ENCODE measurements at regions not wholly inside any gene's neighbourhood (a gene's known extent, or its start where the extent isn't known, plus 50 kb on each side); places are given as distances from the start of the nearest gene placed in this dataset.

- TF ChIP-seq CTCF (IDR thresholded peaks at IDR 0.05; ENCODE audit: low read depth, low read length, missing input control) = no peak
- TF ChIP-seq GABPA (IDR thresholded peaks at IDR 0.05 in 1 of 2, conservative IDR thresholded peaks at IDR 0.05 in 1 of 2) = no peak
Observed at GRCh38 chr18:1573732-1574131, 669.1 kb downstream of the ADCYAP1 start.
